SK-N-SH (cell line): ENCODE measurements at regions not wholly inside any gene's neighbourhood (a gene's known extent, or its start where the extent isn't known, plus 50 kb on each side); places are given as distances from the start of the nearest gene placed in this dataset.

Experiments
- GATA2 ChIP-seq: sonication (generic); formaldehyde crosslinking; IDR thresholded peaks from 2 replicates; pipeline ENCODE4 v1.5.0; 2020; ENCODE audit warnings: mild to moderate bottlenecking, missing genetic modification reagents
- JUND ChIP-seq: IDR thresholded peaks from 2 replicates; pipeline ENCODE4 v1.4.0; 2012
- POLR2AphosphoS5 ChIP-seq: IDR thresholded peaks from 2 replicates; pipeline ENCODE4 v1.6.1; 2012; ENCODE audit warnings: low read depth, low read length
- RCOR1 ChIP-seq: fragments of 150-350 bp; IDR thresholded peaks from 2 replicates; pipeline ENCODE4 v1.6.1; 2017; ENCODE audit warnings: antibody characterized with exemption, low read length
- RXRA ChIP-seq: IDR thresholded peaks from 2 replicates; pipeline ENCODE4 v1.4.0; 2012; ENCODE audit warnings: low read depth, mild to moderate bottlenecking, borderline replicate concordance
- TF ChIP-seq, protein P1 (sequence below): fragments of 200-600 bp; sonication (generic); IDR thresholded peaks from 2 replicates; pipeline ENCODE4 v1.6.1; 2017; ENCODE audit warnings: antibody characterized with exemption, mild to moderate bottlenecking, moderate library complexity

DNA sequence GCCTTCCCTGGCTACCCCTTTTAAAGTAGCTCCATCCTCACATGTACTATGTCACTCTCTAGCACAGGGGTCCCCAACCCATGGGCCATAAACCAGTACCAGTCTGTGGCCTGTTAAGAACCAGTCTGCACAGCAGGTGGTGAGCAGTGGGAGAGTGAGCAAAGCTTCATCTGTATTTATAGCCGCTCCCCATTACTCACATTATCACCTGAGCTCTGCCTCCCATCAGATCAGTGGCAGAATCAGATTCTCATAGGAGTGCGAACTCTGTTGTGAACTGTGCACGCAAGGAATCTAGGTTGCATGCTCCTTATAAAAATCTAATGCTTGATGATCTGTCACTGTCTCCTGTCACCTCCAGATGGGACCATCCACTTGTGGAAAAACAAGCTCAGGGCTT is 116.6 kb upstream of the FOXD3 start:
- TF ChIP-seq POLR2AphosphoS5 = no peak
- TF ChIP-seq JUND = no peak
- TF ChIP-seq, protein P1, sequence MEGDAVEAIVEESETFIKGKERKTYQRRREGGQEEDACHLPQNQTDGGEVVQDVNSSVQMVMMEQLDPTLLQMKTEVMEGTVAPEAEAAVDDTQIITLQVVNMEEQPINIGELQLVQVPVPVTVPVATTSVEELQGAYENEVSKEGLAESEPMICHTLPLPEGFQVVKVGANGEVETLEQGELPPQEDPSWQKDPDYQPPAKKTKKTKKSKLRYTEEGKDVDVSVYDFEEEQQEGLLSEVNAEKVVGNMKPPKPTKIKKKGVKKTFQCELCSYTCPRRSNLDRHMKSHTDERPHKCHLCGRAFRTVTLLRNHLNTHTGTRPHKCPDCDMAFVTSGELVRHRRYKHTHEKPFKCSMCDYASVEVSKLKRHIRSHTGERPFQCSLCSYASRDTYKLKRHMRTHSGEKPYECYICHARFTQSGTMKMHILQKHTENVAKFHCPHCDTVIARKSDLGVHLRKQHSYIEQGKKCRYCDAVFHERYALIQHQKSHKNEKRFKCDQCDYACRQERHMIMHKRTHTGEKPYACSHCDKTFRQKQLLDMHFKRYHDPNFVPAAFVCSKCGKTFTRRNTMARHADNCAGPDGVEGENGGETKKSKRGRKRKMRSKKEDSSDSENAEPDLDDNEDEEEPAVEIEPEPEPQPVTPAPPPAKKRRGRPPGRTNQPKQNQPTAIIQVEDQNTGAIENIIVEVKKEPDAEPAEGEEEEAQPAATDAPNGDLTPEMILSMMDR = no peak
- TF ChIP-seq RCOR1 = no peak
- no peak for TF ChIP-seq GATA2 (CRISPR knock-in tag)
- TF ChIP-seq RXRA = no peak
